Type B pancreatic cell (in vitro differentiated cells): ENCODE measurements at regions not wholly inside any gene's neighbourhood (a gene's known extent, or its start where the extent isn't known, plus 50 kb on each side); places are given as distances from the start of the nearest gene placed in this dataset.

ENCODE experiments used
- DNase-seq: peaks from one replicate; pipeline ENCODE4 v3.0.0; 2021; ENCODE audit warnings: mixed read lengths; ENCODE audit not compliant: unreplicated experiment; ENCODE audit errors: extremely low spot score
- H3K27ac Mint-ChIP-seq: 2 replicates; pipeline ENCODE4 v1.8.0; 2021; ENCODE audit warnings: mild to moderate bottlenecking, mixed read lengths
- H3K27me3 Mint-ChIP-seq: 2 replicates; pipeline ENCODE4 v1.8.0; 2021; ENCODE audit warnings: mixed read lengths
- H3K36me3 Mint-ChIP-seq: 2 replicates; pipeline ENCODE4 v1.8.0; 2021; ENCODE audit warnings: mixed read lengths
- H3K4me1 Mint-ChIP-seq: one replicate; pipeline ENCODE4 v1.8.0; 2021; ENCODE audit warnings: mixed read lengths; ENCODE audit not compliant: unreplicated experiment
- H3K4me3 Mint-ChIP-seq: 2 replicates; pipeline ENCODE4 v1.8.0; 2021; ENCODE audit warnings: mild to moderate bottlenecking, mixed read lengths
- H3K9me3 Mint-ChIP-seq: 2 replicates; pipeline ENCODE4 v1.8.0; 2021; ENCODE audit warnings: mixed read lengths
- TF ChIP-seq, protein P1 (sequence below): fragments of 200-600 bp; sonication (generic); conservative IDR thresholded peaks from 2 replicates; pipeline ENCODE4 v1.5.0; 2021; ENCODE audit warnings: antibody characterized with exemption, mild to moderate bottlenecking

DNA sequence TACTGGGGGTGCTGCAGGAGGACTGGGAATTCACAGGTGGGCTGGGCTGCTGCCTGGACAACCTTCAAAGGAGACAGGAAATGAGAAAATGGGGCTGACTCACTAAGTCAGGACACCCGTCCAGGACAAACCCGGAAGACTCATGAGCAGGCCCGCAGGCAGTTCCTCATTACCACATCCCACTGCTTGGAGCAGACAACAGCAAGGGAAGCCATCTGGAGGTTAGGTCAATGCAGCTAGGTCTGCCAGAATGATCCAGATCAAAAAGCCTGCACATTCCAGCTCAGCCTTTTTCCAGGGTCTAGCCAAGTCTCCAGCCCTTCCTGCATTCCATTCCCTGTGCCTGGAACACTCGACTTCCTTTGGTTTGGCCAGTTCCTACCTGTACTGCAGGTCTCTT, 536.5 kb upstream of the CDH11 start:
- Mint-ChIP-seq H3K4me3 (no peak overlapping the region), H3K27ac (no peak overlapping the region), H3K9me3 (peaks cover 2% of the 10 kb centered on the region), H3K4me1 (peaks cover 67% of the 10 kb centered on the region), H3K36me3 (no peaks in the 10 kb centered on the region), H3K27me3 (peaks cover 31% of the 10 kb centered on the region)
- TF ChIP-seq, protein P1, sequence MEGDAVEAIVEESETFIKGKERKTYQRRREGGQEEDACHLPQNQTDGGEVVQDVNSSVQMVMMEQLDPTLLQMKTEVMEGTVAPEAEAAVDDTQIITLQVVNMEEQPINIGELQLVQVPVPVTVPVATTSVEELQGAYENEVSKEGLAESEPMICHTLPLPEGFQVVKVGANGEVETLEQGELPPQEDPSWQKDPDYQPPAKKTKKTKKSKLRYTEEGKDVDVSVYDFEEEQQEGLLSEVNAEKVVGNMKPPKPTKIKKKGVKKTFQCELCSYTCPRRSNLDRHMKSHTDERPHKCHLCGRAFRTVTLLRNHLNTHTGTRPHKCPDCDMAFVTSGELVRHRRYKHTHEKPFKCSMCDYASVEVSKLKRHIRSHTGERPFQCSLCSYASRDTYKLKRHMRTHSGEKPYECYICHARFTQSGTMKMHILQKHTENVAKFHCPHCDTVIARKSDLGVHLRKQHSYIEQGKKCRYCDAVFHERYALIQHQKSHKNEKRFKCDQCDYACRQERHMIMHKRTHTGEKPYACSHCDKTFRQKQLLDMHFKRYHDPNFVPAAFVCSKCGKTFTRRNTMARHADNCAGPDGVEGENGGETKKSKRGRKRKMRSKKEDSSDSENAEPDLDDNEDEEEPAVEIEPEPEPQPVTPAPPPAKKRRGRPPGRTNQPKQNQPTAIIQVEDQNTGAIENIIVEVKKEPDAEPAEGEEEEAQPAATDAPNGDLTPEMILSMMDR = no peak
- no peak for DNase-seq

DNA sequence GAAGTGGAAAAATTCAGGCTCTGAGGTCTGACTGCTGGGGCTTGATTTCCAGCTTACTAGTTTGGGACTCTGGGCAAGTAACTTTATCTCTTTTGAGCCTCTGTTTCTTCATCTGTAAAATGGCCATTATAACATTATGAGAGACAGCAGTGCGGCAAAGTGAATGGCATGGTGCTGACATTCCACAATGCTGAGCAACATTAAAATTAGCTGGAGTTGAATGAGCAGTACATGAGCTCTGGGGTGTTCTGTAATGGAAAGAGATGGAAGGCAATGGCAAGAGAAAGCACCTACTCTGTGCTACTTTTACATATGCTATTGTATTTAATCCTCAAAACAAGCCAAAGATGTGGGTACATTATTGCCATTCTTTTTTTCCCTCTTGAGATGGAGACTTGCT, 535.7 kb upstream of the CDH11 start:
- DNase-seq = no peak
- H3K4me3 Mint-ChIP-seq = peak overlapping the region; percentile 1
- peaks cover 68% of the 10 kb centered on the region for H3K4me1 Mint-ChIP-seq
- peaks cover 37% of the 10 kb centered on the region for H3K27me3 Mint-ChIP-seq
- no peaks in the 10 kb centered on the region for H3K9me3 Mint-ChIP-seq
- TF ChIP-seq, protein P1 = no peak
- H3K36me3 Mint-ChIP-seq = no peaks in the 10 kb centered on the region
- no peak overlapping the region for H3K27ac Mint-ChIP-seq

DNA sequence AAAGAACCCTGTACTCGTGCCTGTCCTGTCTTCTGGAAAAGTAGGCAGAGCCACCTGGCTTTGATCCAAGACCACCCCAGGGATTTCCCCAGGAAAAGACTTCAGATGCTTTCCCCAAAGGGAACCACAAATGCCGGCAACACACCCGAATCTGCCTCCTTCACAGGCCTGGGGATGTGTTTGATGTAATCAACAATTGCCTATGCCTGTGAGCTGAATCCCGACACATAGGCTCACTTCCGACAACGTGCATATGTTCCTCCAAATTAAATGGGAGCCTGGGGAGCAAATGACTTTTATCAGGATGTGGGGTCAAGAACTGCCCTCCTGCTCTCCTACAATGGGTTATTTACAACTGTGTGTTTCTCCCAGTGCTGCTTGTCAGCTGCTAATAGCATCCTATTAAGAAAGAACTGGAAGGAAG, 535.2 kb upstream of the CDH11 start:
- no peak overlapping the region for H3K27ac Mint-ChIP-seq
- H3K9me3 Mint-ChIP-seq = no peaks in the 10 kb centered on the region

DNA sequence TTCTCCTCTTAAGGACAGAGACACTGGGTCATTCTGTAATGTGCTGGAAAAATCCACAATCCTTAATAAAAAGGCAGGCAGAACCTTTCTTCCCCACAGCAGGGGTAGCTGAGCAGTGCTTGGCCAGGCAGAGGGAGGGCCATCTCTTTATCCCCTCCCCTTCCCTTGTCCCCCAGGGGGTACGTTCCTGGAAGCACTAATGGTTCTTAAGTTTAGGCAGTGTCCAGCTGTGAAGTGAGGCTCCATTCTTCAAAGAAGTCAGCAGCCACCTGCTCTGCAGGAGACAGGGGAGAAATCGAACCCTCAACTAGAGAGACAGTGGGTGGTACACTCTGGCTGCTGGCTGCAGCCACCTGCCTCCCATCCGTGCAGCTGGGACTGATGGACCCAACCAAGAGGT, 533.9 kb upstream of the CDH11 start:
- H3K4me3 Mint-ChIP-seq = no peak overlapping the region
- H3K9me3 Mint-ChIP-seq = no peaks in the 10 kb centered on the region
- DNase-seq = no peak
- H3K4me1 Mint-ChIP-seq = peaks cover 56% of the 10 kb centered on the region
- peaks cover 43% of the 10 kb centered on the region for H3K27me3 Mint-ChIP-seq
- TF ChIP-seq, protein P1 = no peak
- H3K27ac Mint-ChIP-seq = no peak overlapping the region
- H3K36me3 Mint-ChIP-seq = no peaks in the 10 kb centered on the region

More for the DNA sequence above, 535.2 kb upstream of the CDH11 start:
- peaks cover 41% of the 10 kb centered on the region for H3K27me3 Mint-ChIP-seq
- H3K4me1 Mint-ChIP-seq = peaks cover 68% of the 10 kb centered on the region
- TF ChIP-seq, protein P1 = no peak
- no peak for DNase-seq
- H3K36me3 Mint-ChIP-seq = no peaks in the 10 kb centered on the region
- peak overlapping the region; percentile 1 for H3K4me3 Mint-ChIP-seq

DNA sequence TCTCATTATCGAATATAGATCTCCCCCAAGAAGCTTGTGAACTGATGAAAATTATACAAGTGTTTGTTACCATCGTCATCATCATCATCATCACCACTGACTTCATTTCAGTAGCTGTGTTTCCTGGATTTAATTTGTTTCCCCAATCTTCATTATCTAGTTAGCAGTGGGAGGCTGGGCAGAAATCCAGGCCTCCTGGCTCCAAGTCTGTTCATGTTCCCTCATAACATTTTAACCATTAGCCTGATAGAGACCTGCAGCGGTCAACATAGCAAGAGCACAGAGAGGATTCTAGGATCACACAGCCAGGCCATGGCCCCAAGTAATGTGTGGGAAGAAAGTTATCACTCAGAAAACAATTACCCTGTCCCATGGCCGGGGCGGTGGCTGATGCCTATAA, 526.2 kb upstream of the CDH11 start:
- H3K36me3 Mint-ChIP-seq = no peaks in the 10 kb centered on the region
- TF ChIP-seq, protein P1 = no peak
- H3K27me3 Mint-ChIP-seq = peaks cover 16% of the 10 kb centered on the region
- H3K4me1 Mint-ChIP-seq = peaks cover 17% of the 10 kb centered on the region
- no peak overlapping the region for H3K4me3 Mint-ChIP-seq
- no peak for DNase-seq
- H3K9me3 Mint-ChIP-seq = no peaks in the 10 kb centered on the region
- no peak overlapping the region for H3K27ac Mint-ChIP-seq

DNA sequence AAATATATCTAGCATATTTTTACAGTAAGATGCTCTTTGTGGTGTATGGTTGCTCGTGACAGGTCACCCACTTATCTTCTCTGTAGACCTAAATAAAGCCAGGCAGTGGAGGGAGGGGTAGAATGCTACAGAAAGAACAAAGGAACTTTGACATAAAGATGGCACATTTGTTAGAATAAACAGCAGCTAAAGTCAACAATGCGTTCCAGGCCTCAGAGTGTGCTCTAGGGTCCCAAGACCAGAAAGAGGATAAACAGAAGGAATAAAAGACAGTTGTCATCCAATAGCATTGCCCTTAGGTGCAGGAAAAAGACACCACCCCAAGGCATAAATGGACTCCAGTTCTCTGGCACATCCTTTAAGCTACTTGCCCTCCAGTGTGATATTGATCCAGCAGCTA, 523.0 kb upstream of the CDH11 start:
- peaks cover 18% of the 10 kb centered on the region for H3K4me1 Mint-ChIP-seq
- peaks cover 5% of the 10 kb centered on the region for H3K27me3 Mint-ChIP-seq
- no peak for DNase-seq
- peaks cover 4% of the 10 kb centered on the region for H3K9me3 Mint-ChIP-seq
- TF ChIP-seq, protein P1 = no peak
- no peak overlapping the region for H3K4me3 Mint-ChIP-seq
- no peaks in the 10 kb centered on the region for H3K36me3 Mint-ChIP-seq
- no peak overlapping the region for H3K27ac Mint-ChIP-seq
